SK-N-SH treated with all-trans-retinoic acid at 6 μM for 48 hours (cell line): ENCODE measurements at regions not wholly inside any gene's neighbourhood (a gene's known extent, or its start where the extent isn't known, plus 50 kb on each side); places are given as distances from the start of the nearest gene placed in this dataset.
A peak's percentile ranks its signal among the peaks of the same experiment; 100 is the strongest.

Experiments used
- ATAC-seq: fragments of 200-7000 bp; cut with Tn5 transposase; 3 replicates; pipeline ENCODE4 v1.9.1; 2020; ENCODE audit warnings: mild to moderate bottlenecking, moderate library complexity
- ARNTL ChIP-seq: fragments of 450-650 bp; formaldehyde crosslinking; IDR thresholded peaks from 2 replicates; pipeline ENCODE4 v1.5.0; 2020; ENCODE audit warnings: low read depth, mild to moderate bottlenecking, moderate library complexity, borderline replicate concordance
- BACH2 ChIP-seq: fragments of 250-450 bp; sonication (Bioruptor Pico); IDR thresholded peaks from 2 replicates; pipeline ENCODE4 v1.9.0; 2021; ENCODE audit warnings: mild to moderate bottlenecking, borderline replicate concordance
- CSDC2 ChIP-seq: fragments of 250-450 bp; sonication (Bioruptor Pico); IDR thresholded peaks from 2 replicates; pipeline ENCODE4 v1.5.0; 2020; ENCODE audit warnings: mild to moderate bottlenecking, moderate library complexity
- CSRNP3 ChIP-seq: fragments of 250-450 bp; sonication (Bioruptor Pico); IDR thresholded peaks from 2 replicates; pipeline ENCODE4 v1.5.1; 2021; ENCODE audit warnings: mild to moderate bottlenecking, moderate library complexity
- ESRRG ChIP-seq: fragments of 250-450 bp; sonication (Bioruptor Pico); IDR thresholded peaks from 2 replicates; pipeline ENCODE4 v1.6.1; 2021; ENCODE audit warnings: mild to moderate bottlenecking
- GLIS3 ChIP-seq: fragments of 250-450 bp; sonication (Bioruptor Pico); IDR thresholded peaks from 2 replicates; pipeline ENCODE4 v1.5.0; 2020; ENCODE audit warnings: mild to moderate bottlenecking, moderate library complexity
- ISL1 ChIP-seq: fragments of 250-450 bp; sonication (Bioruptor Pico); IDR thresholded peaks from 2 replicates; pipeline ENCODE4 v2.1.2; 2022; ENCODE audit warnings: mild to moderate bottlenecking, moderate library complexity
- POU6F1 ChIP-seq: fragments of 250-450 bp; sonication (Bioruptor Pico); IDR thresholded peaks from 2 replicates; pipeline ENCODE4 v1.8.0; 2021; ENCODE audit warnings: low read depth, mild to moderate bottlenecking, moderate library complexity, borderline replicate concordance
- PPARA ChIP-seq: fragments of 250-450 bp; sonication (Bioruptor Pico); IDR thresholded peaks from 2 replicates; pipeline ENCODE4 v1.5.0; 2020; ENCODE audit warnings: mild to moderate bottlenecking, borderline replicate concordance
- RARB ChIP-seq: fragments of 250-450 bp; sonication (Bioruptor Pico); IDR thresholded peaks from 2 replicates; pipeline ENCODE4 v1.8.0; 2021; ENCODE audit warnings: mild to moderate bottlenecking, moderate library complexity
- SNAI2 ChIP-seq: fragments of 250-450 bp; sonication (Bioruptor Pico); IDR thresholded peaks from 2 replicates; pipeline ENCODE4 v1.5.0; 2020; ENCODE audit warnings: mild to moderate bottlenecking, moderate library complexity
- TCF4 ChIP-seq: fragments of 250-450 bp; sonication (Bioruptor Pico); IDR thresholded peaks from 2 replicates; pipeline ENCODE4 v1.8.0; 2021; ENCODE audit warnings: mild to moderate bottlenecking, moderate library complexity, borderline replicate concordance
- TOX ChIP-seq: fragments of 250-450 bp; sonication (Bioruptor Pico); IDR thresholded peaks from 2 replicates; pipeline ENCODE4 v1.8.0; 2021; ENCODE audit warnings: mild to moderate bottlenecking, moderate library complexity, borderline replicate concordance
- TSHZ2 ChIP-seq: fragments of 250-450 bp; sonication (Bioruptor Pico); IDR thresholded peaks from 2 replicates; pipeline ENCODE4 v1.5.0; 2020; ENCODE audit warnings: mild to moderate bottlenecking, moderate library complexity
- ZC3H10 ChIP-seq: fragments of 250-450 bp; sonication (Bioruptor Pico); IDR thresholded peaks from 2 replicates; pipeline ENCODE4 v1.5.1; 2021; ENCODE audit warnings: mild to moderate bottlenecking, moderate library complexity
- ZFP3 ChIP-seq: fragments of 250-450 bp; sonication (Bioruptor Pico); IDR thresholded peaks from 2 replicates; pipeline ENCODE4 v1.5.0; 2020; ENCODE audit warnings: mild to moderate bottlenecking, moderate library complexity
- ZFP30 ChIP-seq: fragments of 450-650 bp; formaldehyde crosslinking; IDR thresholded peaks from 2 replicates; pipeline ENCODE4 v1.5.0; 2022; ENCODE audit warnings: mild to moderate bottlenecking, moderate library complexity
- ZNF565 ChIP-seq: fragments of 450-650 bp; formaldehyde crosslinking; conservative IDR thresholded peaks from 2 replicates; pipeline ENCODE4 v1.5.0; 2020; ENCODE audit warnings: low read depth, mild to moderate bottlenecking, moderate library complexity
- ZNF70 ChIP-seq: fragments of 450-650 bp; formaldehyde crosslinking; IDR thresholded peaks from 2 replicates; pipeline ENCODE4 v1.5.0; 2020; ENCODE audit warnings: mild to moderate bottlenecking, moderate library complexity
- ZNF8 ChIP-seq: fragments of 450-650 bp; formaldehyde crosslinking; IDR thresholded peaks from 2 replicates; pipeline ENCODE4 v1.5.0; 2020; ENCODE audit warnings: mild to moderate bottlenecking, moderate library complexity
- TF ChIP-seq, protein P1 (sequence below): fragments of 250-450 bp; sonication (Bioruptor Pico); IDR thresholded peaks from 2 replicates; pipeline ENCODE4 v1.8.0; 2020; ENCODE audit warnings: mild to moderate bottlenecking, moderate library complexity, borderline replicate concordance
- TF ChIP-seq, protein P2 (sequence below): fragments of 250-450 bp; sonication (Bioruptor Pico); IDR thresholded peaks from 2 replicates; pipeline ENCODE4 v1.5.1; 2020; ENCODE audit warnings: low read depth, mild to moderate bottlenecking, moderate library complexity

GRCh38 chr11:70751142-70751734 lies 352.9 kb downstream of the CTTN start:
- ATAC-seq = no peak
- no peak for TF ChIP-seq SNAI2 (CRISPR knock-in tag)
- no peak for TF ChIP-seq ZNF8

- no peak for TF ChIP-seq PPARA (CRISPR knock-in tag)
- no peak for TF ChIP-seq RARB (CRISPR knock-in tag)
- ATAC-seq = peak; percentile 72
Measured at GRCh38 chr11:70755410-70756158, 357.3 kb downstream of the CTTN start.

- no peak for TF ChIP-seq ESRRG
- TF ChIP-seq, protein P1, sequence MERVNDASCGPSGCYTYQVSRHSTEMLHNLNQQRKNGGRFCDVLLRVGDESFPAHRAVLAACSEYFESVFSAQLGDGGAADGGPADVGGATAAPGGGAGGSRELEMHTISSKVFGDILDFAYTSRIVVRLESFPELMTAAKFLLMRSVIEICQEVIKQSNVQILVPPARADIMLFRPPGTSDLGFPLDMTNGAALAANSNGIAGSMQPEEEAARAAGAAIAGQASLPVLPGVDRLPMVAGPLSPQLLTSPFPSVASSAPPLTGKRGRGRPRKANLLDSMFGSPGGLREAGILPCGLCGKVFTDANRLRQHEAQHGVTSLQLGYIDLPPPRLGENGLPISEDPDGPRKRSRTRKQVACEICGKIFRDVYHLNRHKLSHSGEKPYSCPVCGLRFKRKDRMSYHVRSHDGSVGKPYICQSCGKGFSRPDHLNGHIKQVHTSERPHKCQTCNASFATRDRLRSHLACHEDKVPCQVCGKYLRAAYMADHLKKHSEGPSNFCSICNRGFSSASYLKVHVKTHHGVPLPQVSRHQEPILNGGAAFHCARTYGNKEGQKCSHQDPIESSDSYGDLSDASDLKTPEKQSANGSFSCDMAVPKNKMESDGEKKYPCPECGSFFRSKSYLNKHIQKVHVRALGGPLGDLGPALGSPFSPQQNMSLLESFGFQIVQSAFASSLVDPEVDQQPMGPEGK (CRISPR knock-in tag) = no peak
- TF ChIP-seq ARNTL = no peak
- TF ChIP-seq ZFP3 = no peak
- no peak for TF ChIP-seq ZNF70 (CRISPR knock-in tag)
- no peak for TF ChIP-seq ZNF8
- TF ChIP-seq BACH2 = no peak
- no peak for TF ChIP-seq POU6F1 (CRISPR knock-in tag)
- TF ChIP-seq, protein P2, sequence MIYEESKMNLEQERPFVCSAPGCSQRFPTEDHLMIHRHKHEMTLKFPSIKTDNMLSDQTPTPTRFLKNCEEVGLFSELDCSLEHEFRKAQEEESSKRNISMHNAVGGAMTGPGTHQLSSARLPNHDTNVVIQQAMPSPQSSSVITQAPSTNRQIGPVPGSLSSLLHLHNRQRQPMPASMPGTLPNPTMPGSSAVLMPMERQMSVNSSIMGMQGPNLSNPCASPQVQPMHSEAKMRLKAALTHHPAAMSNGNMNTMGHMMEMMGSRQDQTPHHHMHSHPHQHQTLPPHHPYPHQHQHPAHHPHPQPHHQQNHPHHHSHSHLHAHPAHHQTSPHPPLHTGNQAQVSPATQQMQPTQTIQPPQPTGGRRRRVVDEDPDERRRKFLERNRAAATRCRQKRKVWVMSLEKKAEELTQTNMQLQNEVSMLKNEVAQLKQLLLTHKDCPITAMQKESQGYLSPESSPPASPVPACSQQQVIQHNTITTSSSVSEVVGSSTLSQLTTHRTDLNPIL (CRISPR knock-in tag) = no peak
- no peak for TF ChIP-seq PPARA (CRISPR knock-in tag)
- TF ChIP-seq TSHZ2 = no peak
- no peak for TF ChIP-seq TCF4
- no peak for TF ChIP-seq RARB (CRISPR knock-in tag)
- no peak for TF ChIP-seq ZFP30 (CRISPR knock-in tag)
- no peak for TF ChIP-seq ZNF565
- no peak for TF ChIP-seq GLIS3
- no peak for TF ChIP-seq CSDC2
- no peak for TF ChIP-seq CSRNP3 (CRISPR knock-in tag)
- TF ChIP-seq, all 23 proteins: peak for 0
- ATAC-seq = no peak
Measured at GRCh38 chr11:70756341-70756740, 358.0 kb downstream of the CTTN start.

DNA sequence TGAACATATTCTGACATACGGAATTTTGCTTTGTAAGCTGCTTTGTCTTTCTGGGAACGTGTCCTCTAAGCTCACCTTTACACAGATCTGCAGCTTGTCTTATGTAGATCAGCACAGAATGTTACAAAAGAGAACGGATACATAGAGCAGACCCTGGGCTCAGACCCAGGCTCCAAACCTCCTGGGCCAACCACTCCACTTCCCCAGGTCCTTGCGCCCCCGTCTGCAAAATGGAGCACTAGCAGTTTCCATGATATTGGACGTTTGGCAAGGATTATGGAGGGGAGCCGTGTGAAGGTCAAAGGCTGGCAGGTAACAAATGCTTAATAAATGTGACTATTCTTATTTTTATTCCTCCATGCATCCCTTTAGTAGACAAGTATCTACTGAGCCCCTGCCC lies 358.4 kb downstream of the CTTN start:
- no peak for ATAC-seq
- TF ChIP-seq TOX (CRISPR knock-in tag) (no peak), GLIS3 (no peak), ZFP30 (CRISPR knock-in tag) (no peak), ARNTL (no peak), CSRNP3 (CRISPR knock-in tag) (no peak), ZC3H10 (CRISPR knock-in tag) (no peak), ZNF70 (CRISPR knock-in tag) (no peak), TSHZ2 (no peak), RARB (CRISPR knock-in tag) (no peak), ZNF565 (no peak), ISL1 (CRISPR knock-in tag) (no peak)
